Endothelial cell of umbilical vein (primary cell): ENCODE measurements at regions not wholly inside any gene's neighbourhood (a gene's known extent, or its start where the extent isn't known, plus 50 kb on each side); places are given as distances from the start of the nearest gene placed in this dataset.

Experiments
- BruUV-seq: library from RNA; stranded (reverse); fragments of 400-500 nt; replicated peaks from 2 replicates; lab custom pipeline; 2021; lab: Mats Ljungman, UMichigan
- CTCF ChIA-PET: fragments of 300-600, 350-600 bp; sonication (Branson Sonifier 250); formaldehyde crosslinking; loops from one replicate; lab custom pipeline; 2021; ENCODE audit warnings: antibody characterized with exemption, inconsistent platforms; lab: Charles Lee
- POLR2A ChIA-PET: fragments of 300-600, 350-600 bp; sonication (Branson Sonifier 250); formaldehyde crosslinking; loops from one replicate; lab custom pipeline; 2021; ENCODE audit warnings: antibody characterized with exemption, inconsistent platforms; lab: Charles Lee
- DNase-seq: peaks from one replicate; pipeline ENCODE4 v3.0.0-alpha.2; 2011; ENCODE audit warnings: low read depth, low spot score
- FAIRE-seq: peaks from 2 replicates; lab custom pipeline; 2011; peaks lifted over from hg19 to GRCh38; lab: Jason Lieb, UNC
- H2AFZ ChIP-seq: 2 replicates; pipeline ENCODE4 v1.6.0; 2012; ENCODE audit warnings: low read depth, low read length, control low read depth, inconsistent platforms
- H3K27ac ChIP-seq: 2 replicates; pipeline ENCODE4 v1.5.1; 2011; ENCODE audit warnings: low read depth, mild to moderate bottlenecking, control low read depth, low read length, moderate library complexity; ENCODE audit not compliant: insufficient read depth
- H3K27me3 ChIP-seq, 2 experiments: 2 replicates each; pipeline versions ENCODE4 v1.6.0 to v1.6.1; 2011; ENCODE audit warnings: low read length in 2 of 2, mixed read lengths in 1 of 2; ENCODE audit not compliant: control insufficient read depth in 2 of 2, insufficient read depth in 2 of 2
- H3K36me3 ChIP-seq, 2 experiments: 2 replicates in 1 of 2; 3 replicates in 1 of 2; pipeline ENCODE4 v1.5.1; 2011; ENCODE audit warnings: low read length in 2 of 2, mild to moderate bottlenecking in 1 of 2, moderate library complexity in 1 of 2; ENCODE audit not compliant: control insufficient read depth in 2 of 2, insufficient read depth in 2 of 2; ENCODE audit errors: extremely low read depth in 1 of 2
- H3K4me1 ChIP-seq: 3 replicates; pipeline ENCODE4 v1.5.1; 2011; ENCODE audit warnings: mild to moderate bottlenecking, low read length; ENCODE audit not compliant: control insufficient read depth, insufficient read depth; ENCODE audit errors: extremely low read depth
- H3K4me2 ChIP-seq: 2 replicates; pipeline ENCODE4 v1.6.1; 2011; ENCODE audit warnings: low read length, control low read depth, mixed read lengths; ENCODE audit not compliant: insufficient read depth
- H3K4me3 ChIP-seq, 3 experiments: fragments of 200-600 bp in 1 of 3; sonication (generic), shearing (Covaris generic) in 1 of 3; replicated peaks in 1 of 3; 2 replicates each; pipeline ENCODE4 v1.5.1; 2011 to 2016; ENCODE audit warnings: control low read depth in 3 of 3, low read length in 3 of 3, mild to moderate bottlenecking in 2 of 3, inconsistent platforms in 1 of 3, low read depth in 1 of 3, moderate library complexity in 1 of 3; ENCODE audit not compliant: insufficient read depth in 1 of 3
- H3K79me2 ChIP-seq: 2 replicates; pipeline ENCODE4 v1.6.0; 2012; ENCODE audit warnings: low read length, inconsistent platforms; ENCODE audit not compliant: control insufficient read depth, insufficient read depth
- H3K9ac ChIP-seq: replicated peaks from 2 replicates; pipeline ENCODE3; 2011; ENCODE audit warnings: low read length, control low read depth; ENCODE audit not compliant: insufficient read depth; ENCODE audit errors: extremely low read depth
- H3K9me1 ChIP-seq: replicated peaks from 3 replicates; pipeline ENCODE4 v1.6.0; 2011; ENCODE audit warnings: mild to moderate bottlenecking, low read length; ENCODE audit not compliant: control insufficient read depth, insufficient read depth; ENCODE audit errors: extremely low read depth
- H3K9me3 ChIP-seq: replicated peaks from 2 replicates; pipeline ENCODE4 v1.5.1; 2012; ENCODE audit warnings: low read length, inconsistent platforms; ENCODE audit not compliant: control insufficient read depth, insufficient read depth
- H4K20me1 ChIP-seq: replicated peaks from 2 replicates; pipeline ENCODE3; 2011; ENCODE audit warnings: mild to moderate bottlenecking, low read length; ENCODE audit not compliant: control insufficient read depth, insufficient read depth; ENCODE audit errors: extremely low read depth
- EZH2 ChIP-seq: IDR thresholded peaks from 2 replicates; pipeline ENCODE4 v1.6.1; 2012; ENCODE audit warnings: borderline replicate concordance, low read depth, mild to moderate bottlenecking, moderate library complexity, low read length, inconsistent platforms; ENCODE audit not compliant: severe bottlenecking
- FOS ChIP-seq: IDR thresholded peaks from 2 replicates; pipeline ENCODE4 v1.6.1; 2011; ENCODE audit warnings: mild to moderate bottlenecking, low read length, moderate library complexity, borderline replicate concordance; ENCODE audit not compliant: insufficient read depth
- GATA2 ChIP-seq: IDR thresholded peaks from 2 replicates; pipeline ENCODE4 v1.7.0; 2011; ENCODE audit warnings: low read depth, mild to moderate bottlenecking, moderate library complexity, mixed read lengths, low read length; ENCODE audit not compliant: insufficient read length, insufficient read depth
- JUN ChIP-seq: IDR thresholded peaks from 2 replicates; pipeline ENCODE4 v1.6.1; 2011; ENCODE audit warnings: borderline replicate concordance, low read depth; ENCODE audit not compliant: insufficient read length, insufficient read depth
- MYC ChIP-seq: IDR thresholded peaks from one replicate; pipeline ENCODE4 v1.6.1; 2011; ENCODE audit warnings: mild to moderate bottlenecking, low read depth, low read length
- POLR2A ChIP-seq: IDR thresholded peaks from 2 replicates; pipeline ENCODE4 v1.6.1; 2012; ENCODE audit warnings: low read depth, mild to moderate bottlenecking, control low read depth, low read length
- POLR2AphosphoS5 ChIP-seq: IDR thresholded peaks from 2 replicates; pipeline ENCODE4 v1.6.1; 2012; ENCODE audit warnings: low read depth, mild to moderate bottlenecking, control low read depth, low read length, moderate library complexity; ENCODE audit not compliant: insufficient read depth
- dilution Hi-C: fragments of 300-500 bp; cut with MboI; formaldehyde crosslinking; loops from one replicate; pipeline ENCODE4 v1.15.0; 2019; ENCODE audit warnings: low sequenced_read_pairs; ENCODE audit not compliant: extremely low pct_ligation_motif_present
- intact Hi-C: fragments of 100-400 bp; cut with micrococcal nuclease; formaldehyde crosslinking; loops from one replicate; pipeline ENCODE4 v1.10.0; 2022
- TF ChIP-seq, protein P1 (sequence below): IDR thresholded peaks from 2 replicates; pipeline ENCODE4 v1.6.1; 2011; ENCODE audit not compliant: insufficient read depth, insufficient read length
- TF ChIP-seq, protein P2 (sequence below), 2 donors: IDR thresholded peaks; 1 replicate in 1 of 2; 2 replicates in 1 of 2; pipeline ENCODE4 v1.5.1; 2011; ENCODE audit warnings: low read length in 2 of 2, mild to moderate bottlenecking in 2 of 2, moderate library complexity in 2 of 2, control low read depth in 1 of 2, inconsistent platforms in 1 of 2, low read depth in 1 of 2; ENCODE audit not compliant: insufficient read depth in 1 of 2; ENCODE audit errors: extremely low read depth in 1 of 2

DNA sequence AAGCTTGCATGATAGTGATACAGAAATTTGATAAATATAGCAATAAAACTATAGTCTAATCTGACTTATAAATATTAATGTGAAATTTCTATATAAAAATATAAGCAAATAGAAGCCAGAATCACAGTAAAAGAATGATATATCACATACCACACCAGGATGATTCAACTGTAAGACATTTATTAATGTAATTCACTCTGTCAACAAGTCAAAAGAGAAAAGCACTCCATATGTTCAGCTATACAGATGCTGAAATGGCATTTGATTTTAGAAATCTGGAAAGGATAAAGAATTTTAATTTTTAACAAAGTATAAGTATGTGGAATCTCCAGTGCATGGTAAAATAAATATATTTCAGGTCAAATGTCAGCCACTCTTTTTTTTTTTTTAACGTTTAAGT is 372.4 kb downstream of the KCNN2 start:
- no peak overlapping the region for H2AFZ ChIP-seq
- no peaks in the 10 kb centered on the region for H3K9me1 ChIP-seq
- no peaks in the 10 kb centered on the region for H4K20me1 ChIP-seq
- no peaks in the 10 kb centered on the region for H3K36me3 ChIP-seq
- dilution Hi-C loops = no loop called here
- no TSS peak for BruUV-seq
- TF ChIP-seq FOS (no peak), MYC (no peak), GATA2 (no peak), EZH2 (no peak), POLR2A (no peak), JUN (no peak), POLR2AphosphoS5 (no peak)
- TF ChIP-seq, protein P1, sequence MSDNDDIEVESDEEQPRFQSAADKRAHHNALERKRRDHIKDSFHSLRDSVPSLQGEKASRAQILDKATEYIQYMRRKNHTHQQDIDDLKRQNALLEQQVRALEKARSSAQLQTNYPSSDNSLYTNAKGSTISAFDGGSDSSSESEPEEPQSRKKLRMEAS = no peak
- TF ChIP-seq, protein P2, sequence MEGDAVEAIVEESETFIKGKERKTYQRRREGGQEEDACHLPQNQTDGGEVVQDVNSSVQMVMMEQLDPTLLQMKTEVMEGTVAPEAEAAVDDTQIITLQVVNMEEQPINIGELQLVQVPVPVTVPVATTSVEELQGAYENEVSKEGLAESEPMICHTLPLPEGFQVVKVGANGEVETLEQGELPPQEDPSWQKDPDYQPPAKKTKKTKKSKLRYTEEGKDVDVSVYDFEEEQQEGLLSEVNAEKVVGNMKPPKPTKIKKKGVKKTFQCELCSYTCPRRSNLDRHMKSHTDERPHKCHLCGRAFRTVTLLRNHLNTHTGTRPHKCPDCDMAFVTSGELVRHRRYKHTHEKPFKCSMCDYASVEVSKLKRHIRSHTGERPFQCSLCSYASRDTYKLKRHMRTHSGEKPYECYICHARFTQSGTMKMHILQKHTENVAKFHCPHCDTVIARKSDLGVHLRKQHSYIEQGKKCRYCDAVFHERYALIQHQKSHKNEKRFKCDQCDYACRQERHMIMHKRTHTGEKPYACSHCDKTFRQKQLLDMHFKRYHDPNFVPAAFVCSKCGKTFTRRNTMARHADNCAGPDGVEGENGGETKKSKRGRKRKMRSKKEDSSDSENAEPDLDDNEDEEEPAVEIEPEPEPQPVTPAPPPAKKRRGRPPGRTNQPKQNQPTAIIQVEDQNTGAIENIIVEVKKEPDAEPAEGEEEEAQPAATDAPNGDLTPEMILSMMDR (IDR thresholded peaks at IDR 0.05; ENCODE audit: extremely low read depth in 1 of 2, insufficient read depth in 1 of 2, low read depth in 1 of 2, low read length in 2 of 2) = no peak
- DNase-seq (no peak), FAIRE-seq (no peak)
- H3K27me3 ChIP-seq = no peaks in the 10 kb centered on the region
- no peak overlapping the region for H3K4me2 ChIP-seq
- CTCF ChIA-PET = no interaction called here
- POLR2A ChIA-PET = no interaction called here
- H3K27ac ChIP-seq = no peak overlapping the region
- H3K4me3 ChIP-seq = no peak overlapping the region
- no peaks in the 10 kb centered on the region for H3K4me1 ChIP-seq
- H3K9ac ChIP-seq = no peak overlapping the region
- intact Hi-C loops = no loop called here
- H3K9me3 ChIP-seq = peaks cover 4% of the 10 kb centered on the region
- H3K79me2 ChIP-seq = no peaks in the 10 kb centered on the region
